ENCODE measurements at regions not wholly inside any gene's neighbourhood (a gene's known extent, or its start where the extent isn't known, plus 50 kb on each side); places are given as distances from the start of the nearest gene placed in this dataset.

DNA sequence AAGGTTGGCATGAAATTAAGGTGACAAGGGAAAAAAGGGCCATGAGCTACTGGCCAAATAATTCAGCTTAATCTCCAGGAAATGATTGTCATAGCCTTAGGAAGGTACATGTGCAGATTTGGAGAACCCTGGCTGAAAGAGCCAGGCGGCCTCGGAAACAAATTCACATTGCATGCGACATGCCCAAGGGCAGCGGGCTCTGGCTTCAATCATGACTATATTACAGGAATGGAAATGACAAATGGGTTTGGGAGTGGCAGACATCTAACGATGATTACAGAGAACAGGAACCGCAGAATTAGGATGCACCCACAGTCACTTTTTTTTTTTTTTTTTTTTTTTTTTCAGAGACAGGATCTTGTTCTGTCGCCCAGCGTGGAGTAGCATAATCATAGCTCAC lies 112.4 kb upstream of the SALL4 start:
- no peak overlapping the region for H3K4me2 ChIP-seq (ENCODE audit: low read length)

GRCh38 chr20:51910321-51911050 lies 108.2 kb upstream of the SALL4 start:
- no peak overlapping the region for H3K4me3 ChIP-seq (ENCODE audit: low read length)
- H3K79me2 ChIP-seq (replicated peaks; ENCODE audit: insufficient read depth, low read length), result no peaks in the 10 kb centered on the region
- no peaks in the 10 kb centered on the region for H3K9me3 ChIP-seq (ENCODE audit: low read length)
- H3K27me3 ChIP-seq (ENCODE audit: insufficient read depth, low read depth, low read length), result no peaks in the 10 kb centered on the region
- H4K20me1 ChIP-seq (ENCODE audit: insufficient read depth), result no peaks in the 10 kb centered on the region
- no peak overlapping the region for H2AFZ ChIP-seq (ENCODE audit: low read depth, low read length)
- H3K27ac ChIP-seq (ENCODE audit: low read length), result no peak overlapping the region
- no peaks in the 10 kb centered on the region for H3K36me3 ChIP-seq (ENCODE audit: insufficient read depth, low read length)
- H3K9me2 ChIP-seq (ENCODE audit: insufficient read depth, low read length), result no peaks in the 10 kb centered on the region
- H3K9ac ChIP-seq (ENCODE audit: low read length), result no peak overlapping the region
- no peak overlapping the region for H3K4me2 ChIP-seq (ENCODE audit: low read length)
- no peak for TF ChIP-seq RAD21 (conservative IDR thresholded peaks at IDR 0.05)
- no peak for TF ChIP-seq CTCF (IDR thresholded peaks at IDR 0.05; ENCODE audit: poor library complexity, severe bottlenecking)
- TF ChIP-seq EP300 (conservative IDR thresholded peaks at IDR 0.05; ENCODE audit: poor library complexity, severe bottlenecking), result no peak
- TF ChIP-seq POLR2AphosphoS5 (IDR thresholded peaks at IDR 0.05), result no peak
- no peak for TF ChIP-seq EZH2 (IDR thresholded peaks at IDR 0.05; ENCODE audit: borderline replicate concordance, insufficient read depth, low read length, poor library complexity, severe bottlenecking)
- TF ChIP-seq REST (IDR thresholded peaks at IDR 0.05; ENCODE audit: borderline replicate concordance), result no peak
- TF ChIP-seq MXI1 (conservative IDR thresholded peaks at IDR 0.05; ENCODE audit: poor library complexity, severe bottlenecking), result no peak
- TF ChIP-seq SMC3 (conservative IDR thresholded peaks at IDR 0.05; ENCODE audit: poor library complexity), result no peak
- TF ChIP-seq TAF1 (IDR thresholded peaks at IDR 0.05; ENCODE audit: low read depth), result no peak
- H3F3A ChIP-seq (ENCODE audit: insufficient read depth, low read length, poor library complexity, severe bottlenecking), result no peaks in the 10 kb centered on the region

More for the DNA sequence above, 112.4 kb upstream of the SALL4 start:
- no peak overlapping the region for H3K27ac ChIP-seq (ENCODE audit: low read length)
- no peaks in the 10 kb centered on the region for H3K27me3 ChIP-seq (ENCODE audit: insufficient read depth, low read depth, low read length)
- H4K20me1 ChIP-seq (ENCODE audit: insufficient read depth), result no peaks in the 10 kb centered on the region
- H3K9ac ChIP-seq (ENCODE audit: low read length), result no peak overlapping the region
- no peaks in the 10 kb centered on the region for H3K9me2 ChIP-seq (ENCODE audit: insufficient read depth, low read length)
- H3K4me3 ChIP-seq (ENCODE audit: low read length), result no peak overlapping the region
- no peaks in the 10 kb centered on the region for H3K9me3 ChIP-seq (ENCODE audit: low read length)
- TF ChIP-seq POLR2AphosphoS5 (IDR thresholded peaks at IDR 0.05) (no peak), RAD21 (conservative IDR thresholded peaks at IDR 0.05) (no peak), EZH2 (IDR thresholded peaks at IDR 0.05; ENCODE audit: borderline replicate concordance, insufficient read depth, low read length, poor library complexity, severe bottlenecking) (no peak)
- H3F3A ChIP-seq (ENCODE audit: insufficient read depth, low read length, poor library complexity, severe bottlenecking), result no peaks in the 10 kb centered on the region
- no peak overlapping the region for H2AFZ ChIP-seq (ENCODE audit: low read depth, low read length)
- H3K36me3 ChIP-seq (ENCODE audit: insufficient read depth, low read length), result no peaks in the 10 kb centered on the region
- H3K79me2 ChIP-seq (replicated peaks; ENCODE audit: insufficient read depth, low read length), result no peaks in the 10 kb centered on the region

All from neural cell (in vitro differentiated cells).